Parathyroid adenoma (tissue), 2 donors: ENCODE measurements at regions not wholly inside any gene's neighbourhood (a gene's known extent, or its start where the extent isn't known, plus 50 kb on each side); places are given as distances from the start of the nearest gene placed in this dataset.

Experiments
- H2AFZ ChIP-seq: fragments of 300-600 bp; sonication (generic); one replicate; pipeline ENCODE4 v1.7.0; 2017; ENCODE audit warnings: antibody characterized with exemption, mild to moderate bottlenecking
- H3K27ac ChIP-seq: fragments of 300-600 bp; sonication (generic); one replicate; pipeline ENCODE4 v1.7.0; 2017
- H3K27me3 ChIP-seq: fragments of 300-600 bp; sonication (generic); one replicate; pipeline ENCODE4 v1.7.0; 2017; ENCODE audit warnings: low read length; ENCODE audit not compliant: control insufficient read depth, insufficient read depth
- H3K36me3 ChIP-seq: fragments of 300-600 bp; sonication (generic); one replicate; pipeline ENCODE4 v1.7.0; 2017; ENCODE audit warnings: low read length; ENCODE audit not compliant: control insufficient read depth, insufficient read depth
- H3K4me1 ChIP-seq: fragments of 300-600 bp; sonication (generic); one replicate; pipeline ENCODE4 v1.7.0; 2017; ENCODE audit warnings: control low read depth
- H3K4me2 ChIP-seq: fragments of 300-600 bp; sonication (generic); one replicate; pipeline ENCODE4 v1.7.0; 2017; ENCODE audit warnings: low read length
- H3K4me3 ChIP-seq: fragments of 300-600 bp; sonication (generic); one replicate; pipeline ENCODE4 v1.7.0; 2017; ENCODE audit warnings: low read depth, low read length
- H3K79me2 ChIP-seq: fragments of 300-600 bp; sonication (generic); one replicate; pipeline ENCODE4 v1.7.0; 2017; ENCODE audit warnings: control low read depth
- H3K9ac ChIP-seq: fragments of 300-600 bp; sonication (generic); one replicate; pipeline ENCODE4 v1.7.0; 2017; ENCODE audit warnings: mild to moderate bottlenecking
- H3K9me3 ChIP-seq: fragments of 300-600 bp; sonication (generic); one replicate; pipeline ENCODE4 v1.7.0; 2017; ENCODE audit warnings: low read length; ENCODE audit not compliant: control insufficient read depth
- CTCF ChIP-seq: fragments of 300-600 bp; sonication (generic); IDR thresholded peaks from one replicate; pipeline ENCODE4 v1.7.0; 2017; ENCODE audit warnings: antibody characterized with exemption, mild to moderate bottlenecking
- donor health status: primary hyperparathyroidism.

- H3K36me3 ChIP-seq = no peaks in the 10 kb centered on the region
These were observed 75.7 kb upstream of the ADGRL4 start for GRCh38 chr1:79082233-79082632.

GRCh38 chr1:79079770-79080169, 73.2 kb upstream of the ADGRL4 start:
- Histone ChIP-seq H3K79me2 (no peaks in the 10 kb centered on the region), H3K27ac (no peak overlapping the region), H3K36me3 (no peaks in the 10 kb centered on the region), H3K27me3 (no peaks in the 10 kb centered on the region), H3K9me3 (no peaks in the 10 kb centered on the region), H3K9ac (no peak overlapping the region), H3K4me2 (peak overlapping the region; percentile 9), H2AFZ (no peak overlapping the region), H3K4me3 (no peak overlapping the region), H3K4me1 (no peaks in the 10 kb centered on the region)
- TF ChIP-seq CTCF = no peak

More at GRCh38 chr1:79082233-79082632, 75.7 kb upstream of the ADGRL4 start:
- no peak overlapping the region for H3K4me2 ChIP-seq
- H3K4me3 ChIP-seq = no peak overlapping the region
- H2AFZ ChIP-seq = no peak overlapping the region
- no peak overlapping the region for H3K9ac ChIP-seq
- no peaks in the 10 kb centered on the region for H3K79me2 ChIP-seq
- H3K27ac ChIP-seq = no peak overlapping the region
- no peaks in the 10 kb centered on the region for H3K27me3 ChIP-seq
- no peaks in the 10 kb centered on the region for H3K4me1 ChIP-seq
- no peak for TF ChIP-seq CTCF
- H3K9me3 ChIP-seq = no peaks in the 10 kb centered on the region

- TF ChIP-seq CTCF = no peak
These were observed 68.4 kb upstream of the ADGRL4 start for GRCh38 chr1:79074975-79075374.

GRCh38 chr1:79069828-79070227, 63.3 kb upstream of the ADGRL4 start:
- Histone ChIP-seq H3K27ac (no peak overlapping the region), H3K4me1 (no peaks in the 10 kb centered on the region), H3K79me2 (no peaks in the 10 kb centered on the region), H2AFZ (no peak overlapping the region), H3K36me3 (no peaks in the 10 kb centered on the region), H3K9ac (no peak overlapping the region), H3K4me2 (no peak overlapping the region), H3K4me3 (no peak overlapping the region), H3K27me3 (no peaks in the 10 kb centered on the region), H3K9me3 (no peaks in the 10 kb centered on the region)
- TF ChIP-seq CTCF = no peak

More at GRCh38 chr1:79074975-79075374, 68.4 kb upstream of the ADGRL4 start:
- Histone ChIP-seq H3K27ac (no peak overlapping the region), H3K4me1 (no peaks in the 10 kb centered on the region), H3K79me2 (no peaks in the 10 kb centered on the region), H2AFZ (no peak overlapping the region), H3K9me3 (no peaks in the 10 kb centered on the region), H3K4me2 (no peak overlapping the region), H3K36me3 (no peaks in the 10 kb centered on the region), H3K27me3 (no peaks in the 10 kb centered on the region), H3K4me3 (no peak overlapping the region), H3K9ac (no peak overlapping the region)

- H3K79me2 ChIP-seq = no peaks in the 10 kb centered on the region
- no peak for TF ChIP-seq CTCF
- H3K9me3 ChIP-seq = no peaks in the 10 kb centered on the region
- no peak overlapping the region for H3K9ac ChIP-seq
- H3K4me1 ChIP-seq = no peaks in the 10 kb centered on the region
- no peak overlapping the region for H3K4me3 ChIP-seq
- no peaks in the 10 kb centered on the region for H3K27me3 ChIP-seq
- H3K36me3 ChIP-seq = no peaks in the 10 kb centered on the region
- no peak overlapping the region for H2AFZ ChIP-seq
- no peak overlapping the region for H3K27ac ChIP-seq
- H3K4me2 ChIP-seq = no peak overlapping the region
These were observed 52.8 kb upstream of the ADGRL4 start for GRCh38 chr1:79059341-79059740.
